GM21515 (cell line): ENCODE measurements at regions not wholly inside any gene's neighbourhood (a gene's known extent, or its start where the extent isn't known, plus 50 kb on each side); places are given as distances from the start of the nearest gene placed in this dataset.

Experiments
- ATAC-seq: cut with Tn5 transposase; IDR thresholded peaks from one replicate; pipeline ENCODE4 v1.9.1; 2021; ENCODE audit not compliant: unreplicated experiment

DNA sequence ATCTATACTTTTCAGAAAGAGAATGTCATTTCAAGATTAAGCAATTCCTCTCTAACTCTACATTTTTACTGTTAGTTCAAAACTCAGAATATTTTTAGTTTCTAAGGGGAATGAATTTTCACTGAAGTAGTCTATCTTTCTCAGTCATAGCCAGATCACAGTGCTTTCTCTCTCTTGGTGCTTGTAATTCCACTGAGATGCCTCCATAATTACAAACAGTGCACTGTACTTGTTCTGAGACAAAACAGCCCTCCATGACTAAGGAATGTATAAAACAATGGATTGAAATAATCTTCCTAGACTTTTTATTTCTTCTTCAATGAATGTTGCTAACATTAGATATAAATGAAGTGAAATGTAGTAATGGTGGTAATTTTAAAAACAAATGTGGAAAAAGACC lies 603.2 kb upstream of the FAM241A start:
- no peak for ATAC-seq

DNA sequence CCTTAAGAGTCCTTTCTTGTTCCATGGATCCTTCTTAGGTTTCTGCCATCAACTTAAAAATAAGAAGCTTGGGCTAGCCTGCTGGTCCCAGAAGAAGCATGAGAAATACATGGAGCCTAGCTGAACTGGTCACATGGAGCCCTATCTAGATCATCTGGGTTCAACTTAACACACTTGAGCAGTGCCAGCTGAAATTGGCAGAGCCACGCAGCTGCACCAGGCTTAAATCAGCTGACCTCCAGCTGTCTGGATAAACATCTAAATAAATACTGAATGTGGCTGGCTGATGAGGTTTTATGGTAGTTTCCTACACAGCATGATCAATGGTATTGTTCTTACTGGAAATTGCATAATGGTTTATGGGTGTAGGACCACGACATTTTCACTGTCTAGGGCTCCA lies 598.4 kb upstream of the FAM241A start:
- ATAC-seq, result no peak

DNA sequence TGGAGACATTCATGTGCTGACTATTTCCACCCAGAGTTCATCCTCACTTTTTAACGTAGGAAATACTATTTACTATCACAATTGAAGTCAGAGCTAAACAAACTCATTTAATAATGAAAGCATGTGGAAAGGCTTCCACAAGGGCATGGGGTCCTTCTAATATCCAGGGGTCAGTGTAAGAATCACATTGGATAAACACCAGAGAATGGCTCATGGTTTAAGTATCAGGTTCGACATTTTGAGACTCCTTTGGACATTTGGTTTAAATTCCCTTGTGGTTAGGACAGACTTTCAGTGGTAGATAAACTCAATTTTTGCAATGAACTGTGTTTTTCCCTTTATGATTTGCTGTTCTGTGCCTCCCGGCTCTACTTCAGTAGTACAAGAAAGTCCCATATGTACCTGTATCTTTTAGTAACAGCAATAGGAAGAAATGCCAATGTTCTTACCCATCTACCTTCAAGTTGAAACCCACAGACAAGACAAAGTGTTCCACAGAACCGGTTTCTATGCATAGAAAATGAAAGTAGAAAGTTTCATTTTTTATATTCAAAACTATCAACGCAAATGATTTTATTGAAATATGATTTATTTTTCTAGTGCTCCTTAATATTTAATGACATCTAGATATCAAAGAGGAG lies 589.0 kb upstream of the FAM241A start:
- no peak for ATAC-seq

DNA sequence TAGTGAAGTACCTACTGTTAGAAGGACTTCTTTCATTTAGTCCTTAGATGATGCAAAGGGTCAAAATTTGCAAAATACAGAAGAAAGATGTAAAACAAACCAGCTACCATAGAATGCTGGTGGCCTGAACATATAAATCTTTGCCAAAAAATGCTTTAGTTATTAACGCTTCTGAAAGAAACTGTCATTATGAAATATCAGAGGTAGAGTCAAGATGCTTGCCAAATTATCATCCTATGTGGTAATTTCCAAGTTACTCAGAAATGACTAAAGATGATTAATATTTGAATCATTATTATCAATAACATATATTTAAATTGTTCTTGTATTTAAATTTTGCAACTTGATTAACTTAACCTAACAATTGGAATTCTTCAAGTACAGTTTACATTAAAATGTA lies 588.4 kb upstream of the FAM241A start:
- ATAC-seq, result no peak

DNA sequence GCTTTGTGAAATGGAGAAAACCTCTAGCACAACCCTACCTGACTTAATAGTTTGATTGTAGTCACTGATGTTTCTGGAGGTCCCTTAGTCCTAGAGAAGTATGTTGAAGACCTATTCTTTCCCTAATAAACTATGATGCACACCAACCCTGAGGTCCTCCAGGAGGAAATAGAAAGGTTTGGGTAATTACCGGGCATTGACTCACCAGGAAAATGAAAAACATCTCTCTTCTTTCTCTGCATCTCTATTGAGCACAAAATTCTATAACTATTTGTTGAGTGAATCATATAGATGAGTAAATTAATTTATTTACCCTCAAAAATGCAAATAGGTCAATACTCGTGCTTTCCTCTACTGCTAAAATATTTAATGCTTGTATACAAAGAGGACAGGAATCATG lies 582.4 kb upstream of the FAM241A start:
- no peak for ATAC-seq

DNA sequence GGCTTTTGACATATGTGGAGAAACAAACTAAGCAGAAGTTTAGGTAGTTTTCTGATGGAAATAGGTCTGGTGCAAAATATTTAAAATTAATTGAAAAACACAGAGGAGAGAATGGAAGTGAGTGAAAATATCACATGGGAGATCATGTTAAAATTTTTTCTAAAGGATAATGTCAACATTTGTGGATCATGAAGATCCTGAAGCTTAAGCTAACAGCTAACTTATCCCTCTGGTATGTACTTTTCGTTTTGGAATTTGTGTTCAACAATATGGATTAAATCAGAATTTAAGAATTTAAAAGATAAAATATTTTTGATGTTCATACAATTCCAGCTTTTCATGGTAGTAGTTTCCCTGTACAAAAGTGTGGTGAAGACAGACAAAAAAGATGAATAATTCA lies 572.8 kb upstream of the FAM241A start:
- ATAC-seq, result no peak

DNA sequence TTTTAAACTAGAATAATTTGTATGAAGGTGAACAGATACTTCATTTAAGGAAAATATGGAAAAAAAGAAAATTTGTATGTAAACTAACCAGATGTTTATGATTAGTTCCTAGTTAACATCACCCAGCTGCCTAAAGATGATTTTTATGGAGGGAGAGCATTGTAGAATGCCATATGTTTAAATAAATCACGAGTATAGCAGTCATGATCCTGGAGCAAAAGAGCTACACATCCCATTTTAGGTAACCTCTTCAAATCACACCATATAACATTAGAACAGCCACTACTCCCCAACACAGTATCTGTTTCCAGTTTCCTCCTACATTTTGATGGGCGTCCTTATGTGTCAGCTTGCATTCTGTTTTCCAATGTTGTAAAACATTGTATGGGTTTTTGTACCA lies 571.9 kb upstream of the FAM241A start:
- no peak for ATAC-seq

DNA sequence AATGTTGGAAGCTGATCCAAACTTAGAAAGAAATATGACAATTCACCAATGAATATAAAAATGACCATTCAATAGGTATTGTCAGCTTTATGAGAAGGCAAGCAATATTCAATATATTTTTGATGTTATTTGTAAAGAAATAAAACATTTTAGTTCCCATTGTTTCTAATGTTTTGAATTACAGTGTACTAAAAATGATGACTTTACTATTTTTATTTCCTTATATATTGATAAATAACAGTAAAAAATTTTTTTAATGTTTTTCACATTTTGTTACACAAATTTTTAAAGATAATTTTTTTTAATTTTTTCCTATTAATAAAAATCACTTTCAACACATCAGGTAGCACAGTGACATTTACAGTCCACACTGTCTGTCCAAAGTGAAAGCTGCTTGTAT lies 565.5 kb upstream of the FAM241A start:
- no peak for ATAC-seq

DNA sequence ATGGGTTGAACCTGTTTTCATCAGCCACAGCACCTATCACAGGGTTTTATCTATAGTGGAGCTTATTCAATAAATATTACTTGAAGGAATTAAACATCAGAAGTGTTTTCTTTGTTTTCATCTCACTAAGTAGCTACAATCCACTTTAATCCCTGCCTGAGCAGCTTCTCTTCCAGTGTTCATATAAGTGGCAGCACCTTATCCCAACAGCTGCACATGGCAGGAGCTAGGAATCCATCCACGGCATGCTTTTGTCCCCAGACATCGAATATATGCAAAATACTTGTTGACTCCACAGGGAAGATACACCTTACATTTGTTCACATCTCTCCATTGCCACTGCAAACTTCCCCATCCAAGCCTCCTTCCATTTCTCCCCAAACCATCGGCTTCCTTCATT lies 549.8 kb upstream of the FAM241A start:
- no peak for ATAC-seq

DNA sequence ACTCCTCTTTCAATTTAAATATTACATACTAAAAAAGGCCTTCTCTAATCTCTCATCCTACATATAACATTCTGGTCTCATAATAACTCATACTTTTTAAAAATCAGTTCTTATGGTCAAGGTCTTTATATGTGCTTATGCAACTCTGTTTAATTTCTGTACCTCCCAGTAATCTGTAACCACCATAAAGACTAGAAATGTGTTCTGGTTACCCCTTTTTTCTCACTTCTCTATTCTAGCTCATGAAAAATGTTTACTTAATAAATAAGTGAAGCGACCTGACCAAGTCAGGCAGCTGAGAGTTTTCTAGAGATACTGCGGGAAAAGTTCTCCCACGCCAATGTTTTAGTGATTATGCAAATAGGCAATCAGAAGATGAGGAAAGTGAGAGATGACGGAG lies 548.8 kb upstream of the FAM241A start:
- ATAC-seq, result no peak

DNA sequence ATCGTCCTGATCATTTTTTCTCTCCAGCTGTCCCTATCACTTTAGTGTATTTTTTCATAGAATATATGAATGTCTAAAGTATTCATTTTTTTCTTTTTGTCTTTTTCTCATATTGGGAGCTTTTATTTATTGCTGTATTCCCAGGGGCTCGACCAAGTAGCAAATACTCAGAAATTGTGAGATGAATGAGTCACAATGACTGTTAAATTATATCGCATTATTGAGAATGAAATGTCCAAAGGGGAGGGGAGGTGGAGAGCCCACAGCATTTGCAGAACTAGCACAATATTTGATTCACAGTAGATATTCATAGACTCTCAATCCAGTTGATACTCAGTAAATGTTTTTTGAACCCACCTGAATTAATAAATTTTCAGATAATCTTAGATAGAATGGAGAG lies 543.6 kb upstream of the FAM241A start:
- no peak for ATAC-seq

DNA sequence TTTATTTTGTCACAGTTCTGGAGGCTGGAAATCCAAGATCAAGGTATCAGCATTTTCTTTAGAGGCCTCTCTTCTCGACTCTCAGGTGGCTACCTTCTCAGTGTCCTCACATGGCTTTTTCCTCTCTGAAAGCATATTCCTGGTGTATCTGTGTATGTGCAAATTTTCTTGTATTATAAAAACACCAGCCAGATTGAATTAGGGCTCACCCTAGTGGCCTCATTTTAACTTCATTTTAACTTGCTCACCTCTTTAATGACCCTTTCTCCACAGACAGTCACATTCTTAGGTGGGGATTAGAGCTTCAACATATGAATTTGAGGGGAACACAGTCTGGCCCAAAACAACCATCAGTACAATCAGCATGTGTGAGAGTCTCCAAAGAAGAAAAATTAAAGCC lies 542.4 kb upstream of the FAM241A start:
- ATAC-seq, result no peak

DNA sequence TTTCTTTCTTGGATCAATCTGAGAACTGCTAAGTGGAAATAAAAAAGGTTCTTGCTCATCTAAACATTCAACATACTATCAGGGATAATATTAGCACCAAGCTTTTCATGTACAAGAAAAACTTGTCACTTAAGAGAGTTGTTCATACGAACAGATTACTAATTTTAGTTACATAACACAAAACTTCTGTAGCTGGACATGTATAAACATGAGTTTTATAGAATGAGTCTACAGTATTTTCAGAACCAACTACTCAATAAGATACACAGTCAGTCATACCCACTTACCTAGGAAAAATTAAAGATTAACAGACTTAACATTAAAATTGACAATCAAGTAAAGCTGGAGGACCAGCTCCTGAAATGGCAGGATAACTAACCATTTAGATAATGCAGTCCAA lies 540.1 kb upstream of the FAM241A start:
- ATAC-seq, result no peak

DNA sequence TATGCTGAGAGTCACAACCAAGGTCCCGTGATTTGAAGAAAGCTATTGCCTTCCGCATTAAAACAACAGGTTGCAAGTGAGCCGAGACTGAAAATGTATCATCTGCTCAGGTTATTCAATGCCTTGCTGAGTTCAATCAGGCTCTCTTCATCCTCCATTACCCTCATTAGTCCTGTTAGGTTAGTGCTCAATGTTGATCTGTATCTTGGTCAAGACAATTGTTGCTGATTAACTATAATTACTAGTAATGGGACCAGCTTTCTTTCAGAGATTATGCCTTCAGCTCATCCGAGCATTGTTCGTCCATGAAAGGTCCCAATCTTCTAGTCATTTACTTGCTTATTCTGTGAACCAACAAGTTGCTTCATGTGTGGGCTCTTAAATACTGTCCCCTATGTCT lies 534.6 kb upstream of the FAM241A start:
- ATAC-seq, result no peak

DNA sequence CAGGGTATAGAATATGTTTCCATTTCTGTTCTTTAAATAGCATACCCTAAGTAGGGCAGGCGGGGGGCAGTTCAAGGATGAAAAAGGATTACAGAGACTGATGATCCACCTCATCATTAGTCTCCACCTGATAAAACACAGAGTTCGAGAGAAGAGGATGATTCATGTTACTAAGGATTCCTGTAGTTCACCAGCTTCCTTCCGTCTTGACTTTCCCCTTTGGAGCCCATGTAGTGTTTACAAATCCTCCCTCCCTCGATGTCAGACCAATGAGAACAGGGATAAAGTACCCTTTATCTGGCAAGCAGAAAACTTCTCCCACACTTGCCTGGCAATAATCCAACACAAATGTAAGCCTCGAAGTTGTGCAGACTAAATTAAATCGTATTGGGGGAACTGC lies 526.3 kb upstream of the FAM241A start:
- ATAC-seq, result no peak

DNA sequence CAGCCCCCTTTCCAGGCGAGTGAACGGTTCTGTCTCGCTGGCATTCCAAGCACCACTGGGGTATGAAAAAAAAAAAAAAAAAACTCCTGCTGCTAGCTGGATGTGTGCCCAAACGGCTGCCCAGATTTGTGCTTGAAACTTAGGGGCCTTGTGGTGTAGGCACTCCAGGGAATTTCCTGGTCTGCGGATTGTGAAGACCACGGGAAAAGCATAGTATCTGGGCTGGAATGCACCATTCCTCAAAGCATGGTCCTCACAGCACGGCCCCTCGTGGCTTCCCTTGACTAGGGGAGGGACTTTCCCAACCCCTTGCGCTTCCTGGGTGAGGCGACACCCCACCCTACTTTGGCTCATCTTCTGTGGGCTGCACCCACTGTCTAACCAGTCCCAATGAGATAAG lies 516.8 kb upstream of the FAM241A start:
- ATAC-seq, result no peak

DNA sequence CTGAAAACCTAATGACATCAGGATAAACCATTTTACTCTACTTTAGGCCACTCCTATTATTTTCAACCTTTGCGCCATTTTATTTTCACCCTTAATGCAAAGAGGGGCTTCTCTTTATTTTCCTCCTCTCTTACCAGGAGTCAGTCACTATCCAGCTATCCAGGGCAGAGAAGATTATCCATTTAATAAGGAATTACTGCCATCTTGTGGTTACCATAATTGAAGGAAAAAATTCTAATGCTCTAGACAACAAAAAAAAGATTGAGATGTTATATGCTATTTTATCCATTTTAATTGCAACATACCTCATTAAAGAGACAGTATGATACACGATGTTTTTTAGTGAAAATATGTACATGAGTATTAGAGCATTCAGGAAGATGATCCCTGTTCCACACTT lies 514.5 kb upstream of the FAM241A start:
- no peak for ATAC-seq

DNA sequence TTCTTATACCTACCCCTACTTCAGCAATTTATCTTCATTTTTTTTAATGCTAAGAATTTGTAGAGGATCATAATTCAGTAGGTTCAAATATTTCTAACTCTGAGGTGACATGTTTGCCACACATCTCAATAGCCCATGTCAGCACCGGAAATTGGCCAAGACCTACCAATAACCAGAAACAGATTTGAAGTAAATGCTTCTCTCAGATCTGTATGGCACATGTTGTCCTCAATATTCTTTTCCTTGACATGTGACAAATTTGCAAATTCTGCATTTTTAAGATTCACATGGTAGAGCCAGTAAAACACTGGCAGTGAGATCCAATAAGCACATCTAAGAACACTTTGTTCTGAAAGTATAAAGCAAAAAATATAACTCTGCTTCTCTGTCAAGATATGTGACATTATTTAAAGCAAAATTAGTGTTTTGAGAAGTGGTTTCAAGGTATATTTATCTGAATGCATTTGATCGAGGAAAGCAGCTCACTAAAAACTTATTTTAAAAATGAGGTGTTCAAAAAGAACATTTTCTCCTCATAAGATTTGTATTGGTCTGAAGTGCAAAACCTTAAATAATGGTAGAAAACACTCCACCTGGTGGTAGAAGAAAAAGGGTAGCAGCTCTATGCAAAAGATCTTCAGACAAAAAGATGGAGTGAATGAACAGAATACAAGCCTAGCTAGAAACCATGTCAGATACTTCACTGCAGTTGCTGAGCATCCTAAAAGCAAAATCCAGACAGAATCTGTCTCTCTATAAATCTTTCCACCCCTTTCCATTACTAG lies 513.8 kb upstream of the FAM241A start:
- no peak for ATAC-seq

DNA sequence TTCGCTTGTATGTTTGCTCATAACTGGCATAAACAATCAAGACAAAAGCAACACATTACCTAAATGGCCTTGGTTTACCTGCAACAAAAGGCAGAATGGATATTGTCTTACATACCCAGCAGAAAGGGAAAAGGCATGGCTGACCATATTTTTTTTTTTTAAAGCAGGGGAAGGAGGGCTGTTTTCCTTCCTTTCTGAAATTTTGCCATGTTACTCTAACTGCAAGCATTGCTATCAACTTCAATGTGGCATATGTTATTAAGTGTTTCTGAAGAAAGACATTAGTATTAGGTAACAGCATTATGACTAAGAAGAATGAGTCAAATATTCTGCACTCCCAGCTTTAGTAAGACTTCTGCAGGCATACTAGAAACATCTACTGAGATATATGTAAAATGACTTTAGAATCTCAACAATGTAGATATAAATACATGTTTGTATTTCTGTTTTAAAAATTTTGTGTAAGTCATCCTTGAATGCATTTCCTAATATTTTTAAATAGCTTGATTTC lies 512.6 kb upstream of the FAM241A start:
- ATAC-seq, result no peak

DNA sequence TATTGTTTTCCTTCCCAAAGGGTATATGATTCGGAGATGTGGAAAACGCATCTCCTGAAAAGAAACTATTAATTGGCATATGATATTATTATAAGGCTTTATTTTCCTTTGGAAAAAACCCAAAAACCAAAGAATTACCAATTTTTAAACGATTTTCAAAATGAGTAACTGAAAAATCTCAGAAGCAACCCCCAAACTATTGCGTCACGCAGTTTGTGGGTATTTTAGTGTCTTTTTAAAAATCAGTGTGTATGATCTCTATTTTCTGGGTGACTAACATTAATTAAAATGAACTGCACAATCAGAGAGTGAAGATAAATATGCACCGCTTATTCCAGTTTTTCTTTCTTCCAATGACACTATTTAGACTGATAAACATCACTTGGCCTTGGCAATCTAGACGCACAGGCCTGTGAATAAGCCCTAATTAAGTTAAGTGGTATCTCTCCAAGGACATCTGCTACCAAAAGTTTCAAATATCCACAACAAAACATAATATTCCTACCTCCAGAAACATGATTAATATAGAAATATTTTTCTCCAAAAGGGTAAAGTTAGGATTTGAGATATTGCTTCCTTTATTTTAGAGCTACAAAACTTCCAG lies 511.5 kb upstream of the FAM241A start:
- no peak for ATAC-seq

DNA sequence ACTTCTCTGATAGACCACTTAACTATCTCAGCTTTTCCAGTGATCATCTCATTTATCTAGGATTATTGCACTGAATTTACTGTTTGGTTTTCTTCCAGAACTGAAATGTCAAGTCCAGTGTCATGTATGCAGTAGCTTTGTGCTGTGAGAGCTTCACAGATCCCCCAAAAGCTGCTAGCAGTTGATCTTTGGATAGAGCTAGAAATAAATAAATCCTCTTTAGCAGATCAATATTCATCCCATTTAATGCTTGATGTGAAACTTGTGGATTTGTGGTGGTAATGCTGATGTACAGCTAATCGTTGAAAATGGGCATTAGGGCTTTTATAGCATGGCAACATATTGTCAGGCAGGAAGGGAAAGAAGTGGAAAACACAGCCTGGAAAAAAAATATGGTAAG lies 509.6 kb upstream of the FAM241A start:
- no peak for ATAC-seq

DNA sequence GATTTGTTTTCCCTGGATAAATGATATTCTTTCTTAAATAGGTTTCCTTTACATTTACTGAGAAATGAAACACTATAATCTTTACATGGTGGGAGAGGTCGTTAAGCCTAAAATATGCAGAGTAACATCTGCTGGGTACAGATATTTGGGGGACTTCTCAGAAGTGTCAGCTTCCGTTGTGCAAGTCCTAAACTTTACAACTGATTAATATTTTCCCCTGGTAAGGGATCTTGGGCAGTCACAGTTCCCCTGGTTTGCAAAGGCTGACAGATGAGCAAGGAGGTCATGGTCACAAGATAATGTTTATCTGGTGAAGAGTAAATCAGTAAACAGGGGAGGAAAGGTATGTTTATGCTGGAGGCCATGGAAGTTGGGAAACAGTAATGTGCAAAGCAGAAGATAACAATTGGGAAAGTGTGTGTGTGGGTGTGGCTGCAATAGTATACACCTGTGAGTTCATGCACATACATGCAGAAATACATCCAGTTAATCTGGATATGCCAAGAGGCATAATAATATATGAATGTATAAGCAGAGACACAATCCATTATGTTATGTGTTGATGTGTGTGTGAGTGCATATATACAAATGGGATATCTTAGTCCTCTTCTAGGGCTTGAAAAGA lies 508.2 kb upstream of the FAM241A start:
- ATAC-seq, result no peak
